SK-N-SH (cell line): ENCODE measurements at regions not wholly inside any gene's neighbourhood (a gene's known extent, or its start where the extent isn't known, plus 50 kb on each side); places are given as distances from the start of the nearest gene placed in this dataset.

ENCODE experiments used
- FOSL2 ChIP-seq: IDR thresholded peaks from 2 replicates; pipeline ENCODE4 v1.4.0; 2012; ENCODE audit warnings: low read depth, mild to moderate bottlenecking, moderate library complexity, borderline replicate concordance
- FOXJ3 ChIP-seq: sonication (generic); formaldehyde crosslinking; IDR thresholded peaks from 2 replicates; pipeline ENCODE4 v1.5.1; 2020; ENCODE audit warnings: mild to moderate bottlenecking, missing genetic modification reagents
- MAX ChIP-seq: IDR thresholded peaks from 2 replicates; pipeline ENCODE4 v1.4.0; 2012; ENCODE audit warnings: low read depth
- MXI1 ChIP-seq: IDR thresholded peaks from 2 replicates; pipeline ENCODE4 v1.6.1; 2012; ENCODE audit warnings: mild to moderate bottlenecking, low read depth, low read length, improper control_type of control experiment
- NRF1 ChIP-seq: IDR thresholded peaks from 2 replicates; pipeline ENCODE4 v1.6.1; 2012; ENCODE audit warnings: low read depth, mild to moderate bottlenecking, low read length
- POLR2AphosphoS5 ChIP-seq: IDR thresholded peaks from 2 replicates; pipeline ENCODE4 v1.6.1; 2012; ENCODE audit warnings: low read depth, low read length
- RAD21 ChIP-seq: IDR thresholded peaks from 2 replicates; pipeline ENCODE4 v1.6.1; 2012; ENCODE audit warnings: mild to moderate bottlenecking, low read length
- REST ChIP-seq: IDR thresholded peaks from 2 replicates; pipeline ENCODE4 v1.6.1; 2012; ENCODE audit warnings: mild to moderate bottlenecking, low read depth, low read length, moderate library complexity
- TAF1 ChIP-seq: IDR thresholded peaks from 2 replicates; pipeline ENCODE4 v1.6.1; 2012; ENCODE audit warnings: low read depth, mild to moderate bottlenecking, low read length, moderate library complexity, borderline replicate concordance
- TCF12 ChIP-seq: IDR thresholded peaks from 2 replicates; pipeline ENCODE4 v1.4.0; 2012
- USF1 ChIP-seq: IDR thresholded peaks from 2 replicates; pipeline ENCODE4 v1.4.0; 2012; ENCODE audit warnings: low read depth, borderline replicate concordance
- YY1 ChIP-seq: IDR thresholded peaks from 2 replicates; pipeline ENCODE4 v1.4.0; 2012; ENCODE audit warnings: low read depth, mild to moderate bottlenecking
- TF ChIP-seq, protein P1 (sequence below): fragments of 200-600 bp; sonication (generic); IDR thresholded peaks from 2 replicates; pipeline ENCODE4 v1.6.1; 2017; ENCODE audit warnings: antibody characterized with exemption, mild to moderate bottlenecking, moderate library complexity
- TF ChIP-seq, protein P2 (sequence below): fragments of 150-350 bp; IDR thresholded peaks from 2 replicates; pipeline ENCODE4 v1.6.1; 2017; ENCODE audit warnings: antibody characterized with exemption, low read length, low read depth, borderline replicate concordance

GRCh38 chr4:176906709-176907108, 114.0 kb upstream of the VEGFC start:
- TF ChIP-seq, protein P1, sequence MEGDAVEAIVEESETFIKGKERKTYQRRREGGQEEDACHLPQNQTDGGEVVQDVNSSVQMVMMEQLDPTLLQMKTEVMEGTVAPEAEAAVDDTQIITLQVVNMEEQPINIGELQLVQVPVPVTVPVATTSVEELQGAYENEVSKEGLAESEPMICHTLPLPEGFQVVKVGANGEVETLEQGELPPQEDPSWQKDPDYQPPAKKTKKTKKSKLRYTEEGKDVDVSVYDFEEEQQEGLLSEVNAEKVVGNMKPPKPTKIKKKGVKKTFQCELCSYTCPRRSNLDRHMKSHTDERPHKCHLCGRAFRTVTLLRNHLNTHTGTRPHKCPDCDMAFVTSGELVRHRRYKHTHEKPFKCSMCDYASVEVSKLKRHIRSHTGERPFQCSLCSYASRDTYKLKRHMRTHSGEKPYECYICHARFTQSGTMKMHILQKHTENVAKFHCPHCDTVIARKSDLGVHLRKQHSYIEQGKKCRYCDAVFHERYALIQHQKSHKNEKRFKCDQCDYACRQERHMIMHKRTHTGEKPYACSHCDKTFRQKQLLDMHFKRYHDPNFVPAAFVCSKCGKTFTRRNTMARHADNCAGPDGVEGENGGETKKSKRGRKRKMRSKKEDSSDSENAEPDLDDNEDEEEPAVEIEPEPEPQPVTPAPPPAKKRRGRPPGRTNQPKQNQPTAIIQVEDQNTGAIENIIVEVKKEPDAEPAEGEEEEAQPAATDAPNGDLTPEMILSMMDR = no peak
- no peak for TF ChIP-seq REST
- no peak for TF ChIP-seq RAD21
- TF ChIP-seq TAF1 = no peak
- no peak for TF ChIP-seq MAX
- no peak for TF ChIP-seq USF1
- no peak for TF ChIP-seq POLR2AphosphoS5
- no peak for TF ChIP-seq FOSL2
- TF ChIP-seq FOXJ3 (CRISPR knock-in tag) = no peak
- no peak for TF ChIP-seq NRF1
- no peak for TF ChIP-seq TCF12
- TF ChIP-seq, protein P2, sequence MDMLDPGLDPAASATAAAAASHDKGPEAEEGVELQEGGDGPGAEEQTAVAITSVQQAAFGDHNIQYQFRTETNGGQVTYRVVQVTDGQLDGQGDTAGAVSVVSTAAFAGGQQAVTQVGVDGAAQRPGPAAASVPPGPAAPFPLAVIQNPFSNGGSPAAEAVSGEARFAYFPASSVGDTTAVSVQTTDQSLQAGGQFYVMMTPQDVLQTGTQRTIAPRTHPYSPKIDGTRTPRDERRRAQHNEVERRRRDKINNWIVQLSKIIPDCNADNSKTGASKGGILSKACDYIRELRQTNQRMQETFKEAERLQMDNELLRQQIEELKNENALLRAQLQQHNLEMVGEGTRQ = no peak
- TF ChIP-seq YY1 = no peak
- no peak for TF ChIP-seq MXI1
